SK-N-SH (cell line): ENCODE measurements at regions not wholly inside any gene's neighbourhood (a gene's known extent, or its start where the extent isn't known, plus 50 kb on each side); places are given as distances from the start of the nearest gene placed in this dataset.

Source experiments
- CTCF ChIA-PET: fragments of 300-600, 350-600 bp; formaldehyde crosslinking; extraction: SDS; loops from one replicate; lab custom pipeline; 2021; lab: Yijun Ruan, JAX
- POLR2A ChIA-PET: fragments of 350-600 bp; sonication (Branson Sonifier 250); formaldehyde crosslinking; extraction: SDS; loops from one replicate; lab custom pipeline; 2020; ENCODE audit warnings: antibody characterized with exemption, inconsistent platforms; lab: Yijun Ruan, JAX
- DNase-seq: peaks from one replicate; pipeline ENCODE4 v3.0.0; 2012
- H2AFZ ChIP-seq: fragments of 200-600 bp; sonication (generic); 2 replicates; pipeline ENCODE4 v1.8.1; 2016; ENCODE audit warnings: antibody characterized with exemption, mild to moderate bottlenecking, low read depth
- H3F3A ChIP-seq: fragments of 200-600 bp; sonication (generic); replicated peaks from 2 replicates; pipeline ENCODE3; 2016; ENCODE audit warnings: antibody characterized with exemption, mild to moderate bottlenecking; ENCODE audit not compliant: insufficient read depth
- H3K27ac ChIP-seq, 2 experiments: fragments of 200-500 bp in 1 of 2; fragments of 200-600 bp in 1 of 2; sonication (Bioruptor generic) in 1 of 2; sonication (generic), shearing (Covaris generic) in 1 of 2; 2 replicates each; pipeline versions ENCODE4 v1.5.1 to v1.6.1; 2014 to 2016; ENCODE audit warnings: low read depth in 2 of 2, inconsistent platforms in 1 of 2, low read length in 1 of 2, mild to moderate bottlenecking in 1 of 2, mixed read lengths in 1 of 2
- H3K27me3 ChIP-seq: fragments of 200-600 bp; sonication (generic), shearing (Covaris generic); 2 replicates; pipeline ENCODE4 v1.6.1; 2016; ENCODE audit warnings: mixed run types; ENCODE audit not compliant: insufficient read depth
- H3K36me3 ChIP-seq, 2 experiments: fragments of 200-500 bp in 1 of 2; fragments of 200-600 bp in 1 of 2; sonication (Bioruptor generic) in 1 of 2; sonication (generic) in 1 of 2; replicated peaks in 1 of 2; 2 replicates each; pipeline versions ENCODE3 to v1.5.1; 2014 to 2016; ENCODE audit warnings: low read length in 1 of 2, mild to moderate bottlenecking in 1 of 2; ENCODE audit not compliant: insufficient read depth in 2 of 2, control insufficient read depth in 1 of 2
- H3K4me1 ChIP-seq, 2 experiments: fragments of 200-500 bp in 1 of 2; fragments of 200-600 bp in 1 of 2; sonication (Bioruptor generic) in 1 of 2; sonication (generic), shearing (Covaris generic) in 1 of 2; 2 replicates each; pipeline versions ENCODE4 v1.5.1 to v1.6.1; 2014 to 2016; ENCODE audit warnings: low read depth in 1 of 2, low read length in 1 of 2, mixed run types in 1 of 2; ENCODE audit not compliant: insufficient read depth in 2 of 2, control insufficient read depth in 1 of 2
- H3K4me2 ChIP-seq: fragments of 200-600 bp; sonication (generic), shearing (Covaris generic); 2 replicates; pipeline ENCODE4 v1.6.1; 2017; ENCODE audit warnings: mixed run types
- H3K4me3 ChIP-seq, 2 experiments: fragments of 200-500 bp in 1 of 2; fragments of 200-600 bp in 1 of 2; sonication (Bioruptor generic) in 1 of 2; sonication (generic), shearing (Covaris generic) in 1 of 2; 2 replicates each; pipeline versions ENCODE4 v1.5.1 to v1.8.1; 2014 to 2016; ENCODE audit warnings: low read depth in 2 of 2, inconsistent platforms in 1 of 2, low read length in 1 of 2, mild to moderate bottlenecking in 1 of 2, mixed read lengths in 1 of 2, moderate library complexity in 1 of 2
- H3K79me2 ChIP-seq: fragments of 200-600 bp; sonication (generic); 2 replicates; pipeline ENCODE4 v1.8.1; 2017; ENCODE audit warnings: mild to moderate bottlenecking; ENCODE audit not compliant: insufficient read depth
- H3K9ac ChIP-seq: fragments of 200-600 bp; sonication (generic); 2 replicates; pipeline ENCODE4 v1.6.1; 2017; ENCODE audit warnings: mixed run types
- H3K9me2 ChIP-seq: fragments of 200-600 bp; sonication (generic); 2 replicates; pipeline ENCODE4 v1.6.1; 2017; ENCODE audit warnings: mixed run types
- H3K9me3 ChIP-seq: fragments of 200-600 bp; sonication (generic); 2 replicates; pipeline ENCODE4 v1.6.1; 2017; ENCODE audit warnings: mixed run types, mild to moderate bottlenecking, moderate library complexity
- H4K20me1 ChIP-seq: fragments of 200-600 bp; sonication (generic); 2 replicates; pipeline ENCODE4 v1.6.1; 2017; ENCODE audit warnings: mild to moderate bottlenecking, mixed run types; ENCODE audit not compliant: insufficient read depth
- CHD2 ChIP-seq: fragments of 150-350 bp; IDR thresholded peaks from 2 replicates; pipeline ENCODE4 v1.6.1; 2018; ENCODE audit warnings: low read length; ENCODE audit not compliant: partially characterized antibody
- ELF1 ChIP-seq: IDR thresholded peaks from 2 replicates; pipeline ENCODE4 v1.4.0; 2012
- FOSL2 ChIP-seq: IDR thresholded peaks from 2 replicates; pipeline ENCODE4 v1.4.0; 2012; ENCODE audit warnings: low read depth, mild to moderate bottlenecking, moderate library complexity, borderline replicate concordance
- FOXJ3 ChIP-seq: sonication (generic); formaldehyde crosslinking; IDR thresholded peaks from 2 replicates; pipeline ENCODE4 v1.5.1; 2020; ENCODE audit warnings: mild to moderate bottlenecking, missing genetic modification reagents
- GATA2 ChIP-seq: sonication (generic); formaldehyde crosslinking; IDR thresholded peaks from 2 replicates; pipeline ENCODE4 v1.5.0; 2020; ENCODE audit warnings: mild to moderate bottlenecking, missing genetic modification reagents
- MXI1 ChIP-seq: IDR thresholded peaks from 2 replicates; pipeline ENCODE4 v1.6.1; 2012; ENCODE audit warnings: mild to moderate bottlenecking, low read depth, low read length, improper control_type of control experiment
- NFIC ChIP-seq: IDR thresholded peaks from 2 replicates; pipeline ENCODE4 v1.4.0; 2012; ENCODE audit warnings: borderline replicate concordance
- NRF1 ChIP-seq: IDR thresholded peaks from 2 replicates; pipeline ENCODE4 v1.6.1; 2012; ENCODE audit warnings: low read depth, mild to moderate bottlenecking, low read length
- POLR2AphosphoS5 ChIP-seq: IDR thresholded peaks from 2 replicates; pipeline ENCODE4 v1.6.1; 2012; ENCODE audit warnings: low read depth, low read length
- REST ChIP-seq: IDR thresholded peaks from 2 replicates; pipeline ENCODE4 v1.6.1; 2012; ENCODE audit warnings: mild to moderate bottlenecking, low read depth, low read length, moderate library complexity
- SIN3A ChIP-seq: IDR thresholded peaks from 2 replicates; pipeline ENCODE4 v1.6.1; 2012; ENCODE audit warnings: low read depth, mild to moderate bottlenecking, low read length, moderate library complexity, borderline replicate concordance
- TEAD4 ChIP-seq: IDR thresholded peaks from 2 replicates; pipeline ENCODE4 v1.4.0; 2012; ENCODE audit warnings: mild to moderate bottlenecking, borderline replicate concordance; ENCODE audit not compliant: insufficient read depth
- YY1 ChIP-seq: IDR thresholded peaks from 2 replicates; pipeline ENCODE4 v1.4.0; 2012; ENCODE audit warnings: low read depth, mild to moderate bottlenecking
- WGBS: methylation state at CpG from one replicate; pipeline ENCODE4 v1.1.6; 2017; ENCODE audit warnings: low lambda C conversion rate; 5-methylcytosine and 5-hydroxymethylcytosine counted together

GRCh38 chr7:46953008-46953407 lies 628.9 kb downstream of the TNS3 start:
- Histone ChIP-seq H3K9ac (no peak overlapping the region), H3K4me3 (no peak overlapping the region), H3K27ac (no peak overlapping the region), H3K9me3 (no peaks in the 10 kb centered on the region), H3K4me1 (peaks cover 5% of the 10 kb centered on the region in 2 experiments), H4K20me1 (no peaks in the 10 kb centered on the region), H3K27me3 (no peaks in the 10 kb centered on the region), H3K4me2 (no peak overlapping the region)
- ChIA-PET POLR2A (no interaction called here), CTCF (no interaction called here)
- DNase-seq, result no peak
- WGBS, result 79% methylated on average over 1 of the region's 1 CpG
- TF ChIP-seq SIN3A (no peak), MXI1 (no peak), TEAD4 (no peak), GATA2 (CRISPR knock-in tag) (no peak), POLR2AphosphoS5 (no peak), YY1 (no peak), ELF1 (no peak), REST (no peak), FOSL2 (no peak), NFIC (no peak), CHD2 (no peak), NRF1 (no peak)
- TF ChIP-seq, all 33 proteins: peak for 0
- Histone ChIP-seq H3K9me2 (no peaks in the 10 kb centered on the region), H3F3A (no peaks in the 10 kb centered on the region), H3K79me2 (no peaks in the 10 kb centered on the region), H2AFZ (no peak overlapping the region), H3K36me3 (no peaks in the 10 kb centered on the region)

GRCh38 chr7:46949270-46949931 lies 632.5 kb downstream of the TNS3 start:
- ChIA-PET CTCF (no interaction called here), POLR2A (no interaction called here)
- TF ChIP-seq MXI1, result no peak
- no peak for TF ChIP-seq FOXJ3 (CRISPR knock-in tag)
- Histone ChIP-seq H4K20me1 (no peaks in the 10 kb centered on the region), H3K79me2 (no peaks in the 10 kb centered on the region), H3K9ac (no peak overlapping the region), H3K4me2 (no peak overlapping the region), H3F3A (no peaks in the 10 kb centered on the region), H3K9me2 (no peaks in the 10 kb centered on the region), H3K27ac (no peak overlapping the region), H3K9me3 (no peaks in the 10 kb centered on the region), H3K27me3 (no peaks in the 10 kb centered on the region), H3K4me1 (peaks cover 0 to 6% of the 10 kb centered on the region in 2 experiments; a peak in 2 of 4 replicates), H2AFZ (no peak overlapping the region), H3K4me3 (no peak overlapping the region), H3K36me3 (no peaks in the 10 kb centered on the region)
- 66% methylated on average over 4 of the region's 4 CpGs for WGBS
- no peak for DNase-seq
